Stomach (tissue), 8 donors: ENCODE measurements at regions not wholly inside any gene's neighbourhood (a gene's known extent, or its start where the extent isn't known, plus 50 kb on each side); places are given as distances from the start of the nearest gene placed in this dataset.

Experiments used
- DNase-seq, 2 donors: peaks; one replicate each; pipeline versions ENCODE4 v3.0.0 to v3.0.0-alpha.2; 2013 to 2019
- H3K27ac ChIP-seq, 5 donors: fragments of 200-600 bp in 4 of 5; sonication (generic) in 4 of 5; one replicate each; pipeline ENCODE4 v1.5.1; 2013 to 2019; ENCODE audit warnings: mild to moderate bottlenecking in 1 of 5, moderate library complexity in 1 of 5
- H3K27me3 ChIP-seq, 3 donors: fragments of 200-600 bp; sonication (generic); one replicate each; pipeline ENCODE4 v1.5.1; 2017 to 2019; ENCODE audit warnings: mixed run types in 1 of 3
- H3K36me3 ChIP-seq, 4 donors: fragments of 200-600 bp; sonication (generic); 1 replicate in 3 of 4; 2 replicates in 1 of 4; pipeline ENCODE4 v1.5.1; 2016 to 2019
- H3K4me1 ChIP-seq, 4 donors: fragments of 200-600 bp; sonication (generic); one replicate each; pipeline ENCODE4 v1.5.1; 2016 to 2019
- H3K4me3 ChIP-seq, 4 donors: fragments of 200-600 bp; sonication (generic) in 3 of 4; one replicate each; pipeline ENCODE4 v1.5.1; 2016 to 2019; ENCODE audit warnings: mild to moderate bottlenecking in 1 of 4
- H3K9me3 ChIP-seq, 4 donors: fragments of 200-600 bp; sonication (generic); one replicate each; pipeline ENCODE4 v1.5.1; 2016 to 2019
- EP300 ChIP-seq: sonication (generic); formaldehyde crosslinking; IDR thresholded peaks from one replicate; pipeline ENCODE4 v1.6.1; 2017; ENCODE audit warnings: antibody characterized with exemption
- POLR2A ChIP-seq, 4 donors: fragments of 450-650 bp; IDR thresholded peaks; one replicate each; pipeline ENCODE4 v1.6.1; 2016; ENCODE audit warnings: antibody characterized with exemption in 4 of 4, control low read depth in 2 of 4, mild to moderate bottlenecking in 1 of 4, moderate library complexity in 1 of 4
- POLR2AphosphoS5 ChIP-seq, 3 donors: sonication (generic); formaldehyde crosslinking; IDR thresholded peaks; one replicate each; pipeline ENCODE4 v1.6.1; 2016; ENCODE audit warnings: antibody characterized with exemption in 3 of 3
- WGBS, 5 donors: extraction: QIAGEN DNeasy Blood & Tissue Kit in 3 of 5; methylation state at CpG; one replicate each; pipeline versions ENCODE4 v1.1.5 to v1.1.7; 2013 to 2018; 5-methylcytosine and 5-hydroxymethylcytosine counted together
- intact Hi-C: fragments of 100-400 bp; cut with DNase I; formaldehyde crosslinking; loops from one replicate; pipeline ENCODE4 v1.15.1; 2023; ENCODE audit warnings: low total_unique reads
- TF ChIP-seq, protein P1 (sequence below), 7 experiments: fragments of 450-650 bp in 4 of 7; fragments of 200-600 bp in 3 of 7; sonication (generic) in 3 of 7; IDR thresholded peaks; one replicate each; pipeline ENCODE4 v1.5.1; 2016 to 2019; ENCODE audit warnings: antibody characterized with exemption in 7 of 7, control low read depth in 2 of 7, mild to moderate bottlenecking in 1 of 7
- donor health status: healthy with polysubstance abuse.
- donor health status: Bipolar disorder and iron deficiency.
- donor health status: healthy.

DNA sequence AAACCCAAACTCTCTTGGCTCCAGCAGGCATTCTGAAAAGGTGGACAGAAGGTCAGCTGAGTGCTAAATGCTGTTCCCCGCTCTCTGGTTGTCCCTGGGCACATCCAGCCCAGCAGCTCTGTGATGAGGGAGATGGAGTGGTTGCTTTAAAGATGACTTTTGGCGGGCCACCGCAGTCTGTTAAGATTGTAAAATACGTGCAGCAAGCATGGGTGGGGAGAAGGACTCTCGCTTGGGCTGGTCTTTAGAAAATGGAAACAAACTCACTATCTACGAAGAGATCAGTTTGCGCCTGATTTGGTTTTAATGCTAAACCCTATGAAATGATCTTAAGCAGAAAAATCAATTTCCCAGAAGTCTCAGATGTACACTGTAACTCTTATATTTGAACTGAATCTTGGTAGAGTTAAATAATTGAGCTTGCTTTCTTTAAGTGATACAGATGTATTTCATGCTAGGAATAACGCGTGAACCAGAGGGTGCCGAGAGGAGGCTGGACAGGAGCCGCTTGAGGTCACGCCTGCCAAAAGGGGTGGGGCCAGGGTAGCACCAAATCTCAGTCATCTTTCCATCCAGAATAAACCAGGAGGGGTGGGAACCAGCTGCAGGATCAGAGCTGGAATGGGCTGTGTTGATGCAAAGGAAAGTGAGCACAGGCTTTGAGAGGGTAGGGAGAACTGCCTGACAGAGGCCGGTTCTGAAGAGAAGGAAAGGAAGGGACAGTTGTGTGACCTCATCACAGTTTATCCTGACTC is 170.2 kb upstream of the MKI67 start:
- 59 to 70% (median 65%) methylated on average over 13 of the region's 13 CpGs for WGBS, 5 donors
- Histone ChIP-seq H3K4me3 (no peak overlapping the region), H3K27me3 (peaks cover 0 to 22% (median 0%) of the 10 kb centered on the region in 3 donors), H3K4me1 (no peaks in the 10 kb centered on the region), H3K27ac (no peak overlapping the region), H3K36me3 (no peaks in the 10 kb centered on the region), H3K9me3 (peaks cover 0 to 5% (median under 1%) of the 10 kb centered on the region in 4 donors)
- DNase-seq, result peak in 1 of 2 donors; percentile 40
- TF ChIP-seq POLR2A (IDR thresholded peaks at IDR 0.05) (no peak), EP300 (no peak), POLR2AphosphoS5 (IDR thresholded peaks at IDR 0.05) (no peak)
- TF ChIP-seq, protein P1, sequence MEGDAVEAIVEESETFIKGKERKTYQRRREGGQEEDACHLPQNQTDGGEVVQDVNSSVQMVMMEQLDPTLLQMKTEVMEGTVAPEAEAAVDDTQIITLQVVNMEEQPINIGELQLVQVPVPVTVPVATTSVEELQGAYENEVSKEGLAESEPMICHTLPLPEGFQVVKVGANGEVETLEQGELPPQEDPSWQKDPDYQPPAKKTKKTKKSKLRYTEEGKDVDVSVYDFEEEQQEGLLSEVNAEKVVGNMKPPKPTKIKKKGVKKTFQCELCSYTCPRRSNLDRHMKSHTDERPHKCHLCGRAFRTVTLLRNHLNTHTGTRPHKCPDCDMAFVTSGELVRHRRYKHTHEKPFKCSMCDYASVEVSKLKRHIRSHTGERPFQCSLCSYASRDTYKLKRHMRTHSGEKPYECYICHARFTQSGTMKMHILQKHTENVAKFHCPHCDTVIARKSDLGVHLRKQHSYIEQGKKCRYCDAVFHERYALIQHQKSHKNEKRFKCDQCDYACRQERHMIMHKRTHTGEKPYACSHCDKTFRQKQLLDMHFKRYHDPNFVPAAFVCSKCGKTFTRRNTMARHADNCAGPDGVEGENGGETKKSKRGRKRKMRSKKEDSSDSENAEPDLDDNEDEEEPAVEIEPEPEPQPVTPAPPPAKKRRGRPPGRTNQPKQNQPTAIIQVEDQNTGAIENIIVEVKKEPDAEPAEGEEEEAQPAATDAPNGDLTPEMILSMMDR (IDR thresholded peaks at IDR 0.05), result no peak
- intact Hi-C loops, result no loop called here

DNA sequence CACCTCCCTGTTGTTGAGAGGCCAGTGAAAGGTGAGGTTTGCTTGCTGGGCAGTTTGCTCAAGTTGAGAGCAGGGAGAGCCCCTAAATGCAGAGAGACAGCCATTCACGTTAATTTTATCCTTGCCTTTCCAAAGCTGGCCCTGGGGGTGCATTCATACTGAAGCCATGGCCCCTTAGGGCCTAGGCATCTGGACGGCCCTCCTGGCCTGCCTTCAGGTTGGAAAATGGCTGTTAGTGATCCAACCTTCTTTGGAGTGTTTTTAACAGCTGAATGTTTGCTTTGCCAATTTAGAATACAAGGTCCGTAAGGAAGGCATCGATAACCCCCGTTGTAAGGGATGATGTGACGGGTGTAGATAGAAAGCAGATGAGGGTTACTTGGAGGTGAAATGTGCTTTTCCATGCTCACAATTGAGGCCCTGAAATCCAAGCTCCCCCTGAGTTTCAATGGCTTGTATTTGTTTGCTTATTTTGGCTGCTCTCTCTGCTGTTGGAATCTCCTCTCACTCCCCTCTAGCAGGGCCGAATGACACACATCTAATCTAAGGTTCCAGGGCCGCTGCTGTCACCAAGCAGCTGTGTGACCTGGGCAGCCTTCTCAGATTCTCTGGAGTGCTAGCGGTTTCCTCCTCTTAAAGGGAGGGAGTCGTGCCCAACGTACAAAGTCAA is 171.6 kb upstream of the MKI67 start:
- H3K27ac ChIP-seq, result no peak overlapping the region
- H3K4me3 ChIP-seq, result no peak overlapping the region
- H3K9me3 ChIP-seq, result no peaks in the 10 kb centered on the region
- DNase-seq, result peak in 1 of 2 donors; percentile 49
- no peaks in the 10 kb centered on the region for H3K4me1 ChIP-seq
- H3K27me3 ChIP-seq, result peaks cover 0 to 20% (median 0%) of the 10 kb centered on the region in 3 donors
- intact Hi-C loops, result no loop called here
- no peaks in the 10 kb centered on the region for H3K36me3 ChIP-seq
- 50 to 60% (median 53%) methylated on average over 11 of the region's 11 CpGs for WGBS, 5 donors
- TF ChIP-seq POLR2AphosphoS5 (IDR thresholded peaks at IDR 0.05) (no peak), POLR2A (IDR thresholded peaks at IDR 0.05) (no peak), EP300 (no peak)
- TF ChIP-seq, protein P1 (IDR thresholded peaks at IDR 0.05), result no peak

DNA sequence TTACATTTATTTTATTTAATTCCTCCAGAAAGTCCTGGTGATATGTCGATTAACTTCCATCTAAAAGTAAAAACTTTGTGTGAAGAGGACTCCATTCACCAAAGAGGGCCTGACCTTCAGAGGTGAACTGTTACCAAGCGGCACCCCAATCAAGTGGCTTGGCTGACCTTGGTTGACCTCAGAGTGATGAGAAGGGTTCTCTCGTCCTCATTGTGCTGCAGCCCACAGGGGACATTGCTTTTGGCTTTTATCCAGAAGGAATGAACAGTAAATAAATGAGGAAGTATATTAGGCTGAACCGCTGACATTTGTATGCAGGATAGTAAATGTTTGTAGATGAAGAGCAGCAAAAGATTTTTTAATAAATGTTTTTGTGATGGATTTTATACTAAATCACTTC is 172.4 kb upstream of the MKI67 start:
- Histone ChIP-seq H3K27me3 (peaks cover 0 to 20% (median 0%) of the 10 kb centered on the region in 3 donors), H3K27ac (no peak overlapping the region), H3K9me3 (no peaks in the 10 kb centered on the region), H3K36me3 (no peaks in the 10 kb centered on the region), H3K4me1 (no peaks in the 10 kb centered on the region), H3K4me3 (no peak overlapping the region)
- DNase-seq, result no peak
- TF ChIP-seq EP300, result no peak
- no peak for TF ChIP-seq POLR2A (IDR thresholded peaks at IDR 0.05)
- TF ChIP-seq POLR2AphosphoS5 (IDR thresholded peaks at IDR 0.05), result no peak
- TF ChIP-seq, protein P1 (IDR thresholded peaks at IDR 0.05), result no peak
- intact Hi-C loops, result no loop called here
- 67 to 75% (median 73%) methylated on average over 4 of the region's 4 CpGs for WGBS, 5 donors

DNA sequence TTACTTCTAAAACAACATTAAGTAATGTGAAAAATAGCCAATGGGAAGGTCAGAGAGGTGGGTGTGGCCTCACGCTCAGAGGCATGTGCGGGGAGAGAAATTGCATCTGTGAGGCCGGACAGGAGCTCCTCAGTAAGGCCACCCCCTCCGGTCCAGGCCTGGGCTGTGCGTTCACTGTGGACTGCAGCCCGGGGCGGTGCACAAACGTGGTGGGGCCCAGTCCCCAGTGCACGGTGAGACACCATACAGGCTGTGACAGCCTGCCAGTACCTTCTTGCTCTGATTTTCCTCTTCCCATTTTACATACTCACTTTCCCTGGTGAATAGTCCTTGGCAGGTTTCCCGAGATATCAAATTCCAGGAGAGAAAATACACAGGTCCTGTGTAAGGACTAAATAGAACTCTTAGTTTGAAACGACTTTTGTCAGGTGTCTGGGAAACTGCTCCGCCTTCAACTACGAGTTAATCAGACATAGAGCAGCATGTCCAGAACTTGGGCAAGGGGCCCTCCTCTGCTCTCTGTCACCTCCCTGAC is 174.1 kb upstream of the MKI67 start:
- TF ChIP-seq, protein P1 (IDR thresholded peaks at IDR 0.05), result no peak
- TF ChIP-seq POLR2AphosphoS5 (IDR thresholded peaks at IDR 0.05) (no peak), EP300 (no peak), POLR2A (IDR thresholded peaks at IDR 0.05) (no peak)
- no peaks in the 10 kb centered on the region for H3K9me3 ChIP-seq

More for the DNA sequence above, 174.1 kb upstream of the MKI67 start:
- peaks cover 0 to 12% (median 0%) of the 10 kb centered on the region in 3 donors for H3K27me3 ChIP-seq
- H3K36me3 ChIP-seq, result no peaks in the 10 kb centered on the region
- WGBS, 5 donors, result 58 to 74% (median 62%) methylated on average over 13 of the region's 13 CpGs
- H3K4me3 ChIP-seq, result no peak overlapping the region
- no peak for DNase-seq
- no peaks in the 10 kb centered on the region for H3K4me1 ChIP-seq
- H3K27ac ChIP-seq, result no peak overlapping the region
- intact Hi-C loops, result no loop called here
